MCF 10A (cell line): ENCODE measurements at regions not wholly inside any gene's neighbourhood (a gene's known extent, or its start where the extent isn't known, plus 50 kb on each side); places are given as distances from the start of the nearest gene placed in this dataset.

Source experiments
- BruUV-seq: library from RNA; stranded (reverse); fragments of 400-500 nt; replicated peaks from 2 replicates; lab custom pipeline; 2021; lab: Mats Ljungman, UMichigan
- CTCF ChIA-PET: fragments of 300-600 bp; sonication (Branson Sonifier 250); formaldehyde crosslinking; extraction: SDS; loops from one replicate; lab custom pipeline; 2021; ENCODE audit warnings: antibody characterized with exemption, inconsistent platforms; lab: Yijun Ruan, JAX
- POLR2A ChIA-PET: fragments of 300-600, 350-650 bp; sonication (Branson Sonifier 250); formaldehyde crosslinking; extraction: SDS; loops from one replicate; lab custom pipeline; 2020; ENCODE audit warnings: antibody characterized with exemption, inconsistent platforms; lab: Yijun Ruan, JAX
- DNase-seq: peaks from one replicate; pipeline ENCODE4 v3.0.0-alpha.2; 2018; ENCODE audit not compliant: unreplicated experiment
- H3K27ac Mint-ChIP-seq: one replicate; pipeline ENCODE4 v1.8.0; 2022; ENCODE audit warnings: mild to moderate bottlenecking, low read depth, mixed read lengths; ENCODE audit not compliant: unreplicated experiment
- H3K27me3 Mint-ChIP-seq: one replicate; pipeline ENCODE4 v1.8.0; 2022; ENCODE audit warnings: mixed read lengths; ENCODE audit not compliant: insufficient read depth, unreplicated experiment
- H3K36me3 Mint-ChIP-seq: one replicate; pipeline ENCODE4 v1.8.0; 2022; ENCODE audit warnings: mild to moderate bottlenecking, moderate library complexity, mixed read lengths; ENCODE audit not compliant: insufficient read depth, unreplicated experiment
- H3K4me1 Mint-ChIP-seq: one replicate; pipeline ENCODE4 v1.8.0; 2022; ENCODE audit warnings: mixed read lengths; ENCODE audit not compliant: insufficient read depth, unreplicated experiment
- H3K4me3 Mint-ChIP-seq: one replicate; pipeline ENCODE4 v1.8.0; 2022; ENCODE audit warnings: mild to moderate bottlenecking, moderate library complexity, mixed read lengths; ENCODE audit not compliant: unreplicated experiment
- H3K9me3 Mint-ChIP-seq: one replicate; pipeline ENCODE4 v1.8.0; 2022; ENCODE audit warnings: mixed read lengths; ENCODE audit not compliant: unreplicated experiment
- CTCF ChIP-seq: fragments of 200-600 bp; IDR thresholded peaks from one replicate; pipeline ENCODE4 v1.8.0; 2022; ENCODE audit warnings: antibody characterized with exemption, mild to moderate bottlenecking; ENCODE audit not compliant: unreplicated experiment
- intact Hi-C: fragments of 100-400 bp; cut with micrococcal nuclease; formaldehyde crosslinking; loops from 2 replicates; pipeline ENCODE4 v1.14.1; 2022

DNA sequence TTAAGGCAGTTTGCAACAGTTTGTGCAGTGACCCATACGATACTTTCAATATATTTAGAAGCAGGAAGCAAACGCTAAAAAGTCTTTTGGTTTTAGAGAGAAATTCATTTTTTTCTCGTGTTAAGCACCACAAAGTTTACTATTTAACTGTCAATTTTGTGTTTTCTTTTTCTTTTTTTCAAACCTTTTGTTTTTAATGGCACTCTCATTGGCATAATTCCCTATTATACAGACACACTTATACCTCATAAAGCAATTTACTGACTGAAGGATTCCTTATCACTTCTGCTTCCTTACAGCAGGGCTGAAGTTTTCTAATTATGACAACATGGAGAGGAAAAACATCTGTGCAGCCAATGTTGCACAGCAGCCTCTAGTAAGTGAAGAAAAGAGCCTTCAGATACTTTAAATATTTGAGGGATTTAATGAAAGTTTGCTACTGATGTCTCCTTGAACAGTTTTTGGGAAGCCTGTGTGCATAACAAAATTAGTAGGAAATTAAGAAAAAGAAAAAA lies 2191.2 kb downstream of the LRRC4C start:
- ChIA-PET POLR2A (no interaction called here), CTCF (no interaction called here)
- H3K4me1 Mint-ChIP-seq: no peaks in the 10 kb centered on the region
- H3K36me3 Mint-ChIP-seq: no peaks in the 10 kb centered on the region
- H3K4me3 Mint-ChIP-seq: no peak overlapping the region
- H3K9me3 Mint-ChIP-seq: no peaks in the 10 kb centered on the region
- H3K27me3 Mint-ChIP-seq: no peaks in the 10 kb centered on the region
- no peak for DNase-seq
- no peak overlapping the region for H3K27ac Mint-ChIP-seq
- BruUV-seq: no TSS peak
- TF ChIP-seq CTCF: no peak
- intact Hi-C loops: no loop called here

- intact Hi-C loops: no loop called here
- no peak for TF ChIP-seq CTCF
- BruUV-seq: no TSS peak
- POLR2A ChIA-PET: no interaction called here
- DNase-seq: no peak
- Mint-ChIP-seq H3K9me3 (peaks cover 24% of the 10 kb centered on the region), H3K4me1 (no peaks in the 10 kb centered on the region), H3K36me3 (no peaks in the 10 kb centered on the region), H3K27ac (no peak overlapping the region), H3K27me3 (no peaks in the 10 kb centered on the region), H3K4me3 (no peak overlapping the region)
- CTCF ChIA-PET: interaction anchor here (0.6 kb wide), 1 partner anchor 568 kb away, joined by 3 read pairs; no protein-coding TSS in a partner anchor
Observed at GRCh38 chr11:39255648-39256047, 2203.8 kb downstream of the LRRC4C start.

- POLR2A ChIA-PET: no interaction called here
- H3K36me3 Mint-ChIP-seq: no peaks in the 10 kb centered on the region
- H3K27ac Mint-ChIP-seq: no peak overlapping the region
- H3K9me3 Mint-ChIP-seq: peaks cover 21% of the 10 kb centered on the region
- H3K4me3 Mint-ChIP-seq: no peak overlapping the region
- DNase-seq: no peak
- TF ChIP-seq CTCF: no peak
- intact Hi-C loops: no loop called here
- peaks cover 6% of the 10 kb centered on the region for H3K4me1 Mint-ChIP-seq
- H3K27me3 Mint-ChIP-seq: no peaks in the 10 kb centered on the region
- CTCF ChIA-PET: interaction anchor here (0.6 kb wide), 2 partner anchors 8 to 1984 kb away, joined by 3 to 4 read pairs; no protein-coding TSS in a partner anchor
- no TSS peak for BruUV-seq
Observed at GRCh38 chr11:39249566-39250365, 2209.7 kb downstream of the LRRC4C start.

- ChIA-PET CTCF (interaction anchor here (0.6 to 0.7 kb wide), 2 partner anchors 180 to 1449 kb away, joined by 3 read pairs; no protein-coding TSS in a partner anchor), POLR2A (interaction anchor here (0.6 kb wide), 1 partner anchor 816 kb away, joined by 4 read pairs; no protein-coding TSS in a partner anchor)
- intact Hi-C loops: no loop called here
- BruUV-seq: no TSS peak
- peaks cover 15% of the 10 kb centered on the region for H3K9me3 Mint-ChIP-seq
- peaks cover 6% of the 10 kb centered on the region for H3K4me1 Mint-ChIP-seq
- no peaks in the 10 kb centered on the region for H3K27me3 Mint-ChIP-seq
- H3K27ac Mint-ChIP-seq: no peak overlapping the region
- H3K4me3 Mint-ChIP-seq: no peak overlapping the region
- TF ChIP-seq CTCF: no peak
- no peaks in the 10 kb centered on the region for H3K36me3 Mint-ChIP-seq
- DNase-seq: peak; percentile 26
Observed at GRCh38 chr11:39247570-39248137, 2211.8 kb downstream of the LRRC4C start.
